ENCODE measurements at regions not wholly inside any gene's neighbourhood (a gene's known extent, or its start where the extent isn't known, plus 50 kb on each side); places are given as distances from the start of the nearest gene placed in this dataset.

- no peak for TF ChIP-seq CTCF (IDR thresholded peaks at IDR 0.05)
- TF ChIP-seq POLR2A (IDR thresholded peaks at IDR 0.05): no peak
Observed at GRCh38 chr4:53855581-53856250, 208.7 kb downstream of the CHIC2 start.
